IPS-15b (cell line): ENCODE measurements at regions not wholly inside any gene's neighbourhood (a gene's known extent, or its start where the extent isn't known, plus 50 kb on each side); places are given as distances from the start of the nearest gene placed in this dataset.

Experiments
- H3K27me3 ChIP-seq: one replicate; pipeline ENCODE4 v1.6.1; 2013; ENCODE audit warnings: low read length; ENCODE audit not compliant: control insufficient read depth, insufficient read depth
- H3K36me3 ChIP-seq: one replicate; pipeline ENCODE4 v1.6.1; 2013; ENCODE audit warnings: low read length; ENCODE audit not compliant: control insufficient read depth, insufficient read depth
- H3K4me1 ChIP-seq: one replicate; pipeline ENCODE4 v1.6.1; 2013; ENCODE audit warnings: mild to moderate bottlenecking, low read length; ENCODE audit not compliant: control insufficient read depth, insufficient read depth
- H3K4me3 ChIP-seq: one replicate; pipeline ENCODE4 v1.5.1; 2013; ENCODE audit warnings: low read depth, low read length
- H3K9ac ChIP-seq: one replicate; pipeline ENCODE4 v1.6.1; 2013; ENCODE audit warnings: low read depth, mild to moderate bottlenecking, low read length
- H3K9me3 ChIP-seq: one replicate; pipeline ENCODE4 v1.6.1; 2013; ENCODE audit warnings: mild to moderate bottlenecking, low read length; ENCODE audit not compliant: control insufficient read depth, insufficient read depth

GRCh38 chr12:90015228-90015627, 306.6 kb upstream of the ATP2B1 start:
- H3K36me3 ChIP-seq, result no peaks in the 10 kb centered on the region
- no peak overlapping the region for H3K9ac ChIP-seq
- no peaks in the 10 kb centered on the region for H3K9me3 ChIP-seq
- no peaks in the 10 kb centered on the region for H3K4me1 ChIP-seq
- H3K27me3 ChIP-seq, result no peaks in the 10 kb centered on the region
- H3K4me3 ChIP-seq, result no peak overlapping the region

GRCh38 chr12:90013409-90013808, 304.8 kb upstream of the ATP2B1 start:
- no peaks in the 10 kb centered on the region for H3K27me3 ChIP-seq
- no peak overlapping the region for H3K9ac ChIP-seq
- H3K4me3 ChIP-seq, result no peak overlapping the region
- no peaks in the 10 kb centered on the region for H3K4me1 ChIP-seq
- no peaks in the 10 kb centered on the region for H3K9me3 ChIP-seq
- no peaks in the 10 kb centered on the region for H3K36me3 ChIP-seq

DNA sequence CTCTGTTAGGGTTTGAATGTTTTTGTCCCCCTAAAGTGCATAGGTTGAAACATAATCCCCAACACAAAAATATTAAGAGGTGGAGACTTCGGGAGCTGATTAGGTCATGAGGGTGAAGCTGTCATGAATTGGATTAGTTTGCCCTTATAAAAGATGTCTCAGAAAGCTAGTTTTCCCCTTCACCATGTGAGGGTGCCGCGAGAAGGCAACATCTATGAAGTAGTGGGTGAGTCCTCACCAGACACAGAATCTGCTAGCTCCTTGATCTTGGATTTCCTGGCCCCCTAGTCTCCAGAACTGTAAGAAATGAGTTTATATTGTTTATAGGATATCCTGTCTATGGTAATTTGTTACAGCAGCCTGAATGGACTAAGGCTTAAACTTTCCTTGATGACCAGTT, 301.5 kb upstream of the ATP2B1 start:
- Histone ChIP-seq H3K4me1 (no peaks in the 10 kb centered on the region), H3K9ac (no peak overlapping the region), H3K36me3 (no peaks in the 10 kb centered on the region), H3K27me3 (no peaks in the 10 kb centered on the region), H3K9me3 (no peaks in the 10 kb centered on the region), H3K4me3 (no peak overlapping the region)

DNA sequence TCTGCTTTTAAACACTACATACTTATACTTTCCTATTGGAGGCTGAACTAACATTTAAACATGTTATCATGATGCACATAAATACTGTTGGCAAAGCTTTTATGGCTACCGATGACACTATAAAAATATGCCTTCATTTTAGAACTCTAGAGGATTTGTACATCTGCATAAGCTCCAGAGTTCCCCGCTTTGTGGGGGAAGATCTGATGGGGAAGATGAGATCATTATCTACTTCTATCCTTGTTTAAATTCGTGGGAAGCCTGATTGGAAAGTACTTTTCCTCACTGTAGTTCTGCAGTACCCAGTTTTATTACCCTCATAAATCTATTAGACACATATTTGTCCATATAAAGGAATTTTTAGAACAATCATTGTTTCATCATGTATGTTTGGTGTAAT, 299.6 kb upstream of the ATP2B1 start:
- H3K36me3 ChIP-seq, result no peaks in the 10 kb centered on the region
- no peak overlapping the region for H3K4me3 ChIP-seq
- H3K4me1 ChIP-seq, result peaks cover 2% of the 10 kb centered on the region
- no peaks in the 10 kb centered on the region for H3K9me3 ChIP-seq
- no peak overlapping the region for H3K9ac ChIP-seq
- no peaks in the 10 kb centered on the region for H3K27me3 ChIP-seq

DNA sequence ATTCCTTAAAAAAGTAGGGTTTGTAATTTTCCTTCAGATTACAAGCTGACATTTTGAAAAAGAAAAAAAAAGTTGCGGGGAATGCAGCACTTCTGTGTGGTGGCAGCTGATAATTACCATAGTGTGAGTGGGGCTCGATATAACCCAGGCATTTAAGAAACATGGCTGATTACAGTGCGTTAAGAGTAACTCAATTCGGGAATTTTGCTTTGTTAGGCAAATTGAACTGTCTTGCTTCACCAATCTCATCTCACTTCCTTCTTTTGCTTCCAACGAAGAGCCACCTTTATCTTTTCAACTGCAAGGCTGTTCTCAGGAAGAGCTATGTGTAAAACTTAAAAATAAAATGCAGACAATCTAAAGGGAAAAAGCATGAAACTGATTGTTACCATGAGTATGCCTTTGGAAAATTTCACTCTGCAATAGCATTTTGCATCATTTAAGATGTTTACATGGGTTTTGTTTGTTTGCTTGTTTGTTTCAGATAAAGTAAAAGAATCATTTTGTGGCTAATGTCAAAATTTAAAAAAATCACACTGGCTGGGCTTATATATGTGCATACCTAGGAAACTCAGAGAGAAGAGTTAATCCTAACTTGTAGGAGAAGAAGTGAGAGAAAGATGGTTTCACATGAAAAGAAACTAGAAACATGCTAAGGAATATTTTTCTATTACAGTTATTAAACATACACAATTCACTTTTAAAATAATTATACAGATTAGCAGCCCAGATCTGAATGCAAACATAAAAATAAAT, 295.9 kb upstream of the ATP2B1 start:
- H3K4me1 ChIP-seq, result peaks cover 3% of the 10 kb centered on the region
- H3K4me3 ChIP-seq, result no peak overlapping the region
- no peaks in the 10 kb centered on the region for H3K9me3 ChIP-seq
- no peak overlapping the region for H3K9ac ChIP-seq
- H3K27me3 ChIP-seq, result no peaks in the 10 kb centered on the region
- no peaks in the 10 kb centered on the region for H3K36me3 ChIP-seq

- no peak overlapping the region for H3K9ac ChIP-seq
- H3K4me1 ChIP-seq, result peaks cover 3% of the 10 kb centered on the region
- no peaks in the 10 kb centered on the region for H3K27me3 ChIP-seq
- H3K4me3 ChIP-seq, result no peak overlapping the region
- H3K9me3 ChIP-seq, result no peaks in the 10 kb centered on the region
- no peaks in the 10 kb centered on the region for H3K36me3 ChIP-seq
Observed at GRCh38 chr12:90003688-90004087, 295.1 kb upstream of the ATP2B1 start.

DNA sequence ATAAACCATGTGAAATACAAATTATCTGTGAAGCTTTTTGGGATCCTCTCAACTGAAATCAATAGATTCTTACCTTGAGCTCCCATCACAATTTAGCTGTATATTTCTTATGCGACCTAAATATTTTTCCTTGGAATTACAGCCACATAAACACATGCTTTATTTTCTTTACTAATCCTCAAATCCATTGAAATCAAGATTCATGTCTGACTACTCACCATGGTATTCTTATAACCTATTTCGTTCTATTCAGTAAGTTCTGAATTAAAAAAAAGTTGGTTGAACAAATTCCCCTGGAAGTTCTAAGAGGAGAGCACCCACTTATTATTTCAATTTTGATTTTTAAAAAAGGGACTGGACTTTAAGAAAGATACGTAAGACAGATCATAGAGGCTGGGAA, 292.1 kb upstream of the ATP2B1 start:
- H3K36me3 ChIP-seq, result no peaks in the 10 kb centered on the region
- peaks cover 3% of the 10 kb centered on the region for H3K4me1 ChIP-seq
- H3K9me3 ChIP-seq, result no peaks in the 10 kb centered on the region
- no peaks in the 10 kb centered on the region for H3K27me3 ChIP-seq
- no peak overlapping the region for H3K4me3 ChIP-seq
- no peak overlapping the region for H3K9ac ChIP-seq

- Histone ChIP-seq H3K9ac (no peak overlapping the region), H3K9me3 (no peaks in the 10 kb centered on the region), H3K4me1 (peaks cover 3% of the 10 kb centered on the region), H3K36me3 (no peaks in the 10 kb centered on the region), H3K4me3 (no peak overlapping the region), H3K27me3 (no peaks in the 10 kb centered on the region)
Observed at GRCh38 chr12:89999699-90000505, 291.3 kb upstream of the ATP2B1 start.

DNA sequence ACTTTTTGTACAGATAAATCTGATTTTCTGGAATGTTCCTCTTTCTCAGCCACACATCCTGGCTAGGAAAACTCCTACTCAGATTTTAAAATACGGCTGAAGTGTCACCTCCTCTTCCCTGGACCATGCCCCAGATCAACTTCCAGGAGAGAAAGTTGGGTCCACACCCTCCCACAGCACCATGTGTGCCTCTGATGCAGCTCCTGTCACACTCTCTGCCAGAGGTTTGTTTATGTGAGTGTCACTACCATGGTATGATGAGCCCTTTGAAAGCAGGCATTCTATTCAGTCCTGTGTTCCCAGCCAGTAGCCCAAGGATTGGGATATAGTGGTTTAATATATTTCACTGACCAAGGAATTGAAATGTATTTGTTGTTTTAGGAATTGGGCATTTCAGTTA, 287.2 kb upstream of the ATP2B1 start:
- no peaks in the 10 kb centered on the region for H3K36me3 ChIP-seq
- no peaks in the 10 kb centered on the region for H3K9me3 ChIP-seq
- H3K4me3 ChIP-seq, result no peak overlapping the region
- H3K4me1 ChIP-seq, result no peaks in the 10 kb centered on the region
- no peaks in the 10 kb centered on the region for H3K27me3 ChIP-seq
- H3K9ac ChIP-seq, result no peak overlapping the region

DNA sequence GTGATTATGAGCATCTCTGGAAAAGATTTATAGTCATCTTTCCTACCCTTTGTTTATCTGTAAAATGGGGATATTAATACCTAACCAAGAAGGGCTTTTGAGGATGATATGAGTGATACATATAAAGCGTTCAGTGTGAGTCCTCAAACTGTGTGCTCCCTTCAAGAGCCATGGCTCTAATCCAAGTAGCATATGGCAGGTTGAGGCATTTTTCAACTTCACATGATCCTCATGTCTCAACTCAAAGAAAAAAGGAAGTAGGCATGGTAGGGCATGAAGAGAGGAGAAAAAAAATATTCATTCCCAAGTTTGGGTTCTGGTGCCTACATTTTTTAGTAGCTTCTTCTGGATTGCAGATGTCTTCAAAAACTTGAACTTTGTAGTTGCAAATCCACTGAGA, 286.3 kb upstream of the ATP2B1 start:
- Histone ChIP-seq H3K9me3 (no peaks in the 10 kb centered on the region), H3K4me3 (no peak overlapping the region), H3K9ac (no peak overlapping the region), H3K4me1 (no peaks in the 10 kb centered on the region), H3K27me3 (no peaks in the 10 kb centered on the region), H3K36me3 (no peaks in the 10 kb centered on the region)

DNA sequence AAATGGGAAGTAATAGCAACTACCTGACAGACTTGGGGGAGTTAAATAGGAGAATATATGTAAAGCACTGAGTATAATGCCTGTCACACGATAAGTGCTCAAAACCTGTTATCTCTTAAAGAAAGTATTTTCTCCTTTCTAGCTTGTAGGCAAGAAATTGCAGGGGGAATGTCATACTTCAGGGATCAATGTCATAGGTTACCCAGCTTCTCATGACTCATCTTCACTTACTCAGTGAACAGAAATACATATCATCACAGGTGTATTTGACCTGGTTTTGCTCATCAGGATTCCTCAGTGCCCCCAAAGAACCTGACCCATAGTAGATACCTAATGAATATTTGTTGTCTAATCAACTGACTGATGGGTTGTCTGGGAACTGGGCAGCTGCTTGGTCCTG, 285.0 kb upstream of the ATP2B1 start:
- no peaks in the 10 kb centered on the region for H3K27me3 ChIP-seq
- H3K4me3 ChIP-seq, result no peak overlapping the region
- no peak overlapping the region for H3K9ac ChIP-seq
- H3K36me3 ChIP-seq, result no peaks in the 10 kb centered on the region
- H3K9me3 ChIP-seq, result no peaks in the 10 kb centered on the region
- no peaks in the 10 kb centered on the region for H3K4me1 ChIP-seq
